Loucy (cell line): ENCODE measurements at regions not wholly inside any gene's neighbourhood (a gene's known extent, or its start where the extent isn't known, plus 50 kb on each side); places are given as distances from the start of the nearest gene placed in this dataset.
"Not testable (repeated sequence)": the region's sequence is repeated elsewhere in the genome, so short reads cannot be mapped to it uniquely, and the experiment has no call there.

Experiments used
- H2AFZ ChIP-seq: fragments of 200-600 bp; sonication (generic); 2 replicates; pipeline ENCODE4 v1.6.0; 2016; ENCODE audit warnings: antibody characterized with exemption, mild to moderate bottlenecking, low read length, moderate library complexity
- H3F3A ChIP-seq: fragments of 200-600 bp; 2 replicates; pipeline ENCODE4 v1.6.0; 2016; ENCODE audit warnings: antibody characterized with exemption, low read depth, mild to moderate bottlenecking
- H3K27me3 ChIP-seq: fragments of 200-600 bp; sonication (generic); 2 replicates; pipeline ENCODE4 v1.6.1; 2014; ENCODE audit warnings: low read length, mild to moderate bottlenecking; ENCODE audit not compliant: insufficient read depth, poor library complexity, severe bottlenecking
- H3K36me3 ChIP-seq: fragments of 200-600 bp; sonication (generic); 2 replicates; pipeline ENCODE4 v1.6.1; 2016; ENCODE audit warnings: low read length; ENCODE audit not compliant: insufficient read depth
- H3K4me1 ChIP-seq: fragments of 200-600 bp; sonication (generic); 2 replicates; pipeline ENCODE4 v1.5.1; 2014; ENCODE audit warnings: low read length, mild to moderate bottlenecking; ENCODE audit not compliant: insufficient read depth, poor library complexity, severe bottlenecking
- H3K4me2 ChIP-seq: fragments of 200-600 bp; sonication (generic); 2 replicates; pipeline ENCODE4 v1.6.0; 2014; ENCODE audit warnings: antibody characterized with exemption, low read length, low read depth, mild to moderate bottlenecking; ENCODE audit not compliant: poor library complexity, severe bottlenecking
- H3K4me3 ChIP-seq: fragments of 200-600 bp; sonication (generic); 2 replicates; pipeline ENCODE4 v1.5.1; 2014; ENCODE audit warnings: low read length, mild to moderate bottlenecking, mixed read lengths; ENCODE audit not compliant: poor library complexity, severe bottlenecking
- H3K79me2 ChIP-seq: fragments of 200-600 bp; sonication (generic); 2 replicates; pipeline ENCODE4 v1.6.1; 2014; ENCODE audit warnings: low read length; ENCODE audit not compliant: insufficient read depth
- H3K9ac ChIP-seq: fragments of 200-600 bp; sonication (generic); 2 replicates; pipeline ENCODE4 v1.6.0; 2014; ENCODE audit warnings: mild to moderate bottlenecking, low read depth, low read length, moderate library complexity; ENCODE audit not compliant: poor library complexity, severe bottlenecking
- H3K9me2 ChIP-seq: fragments of 200-600 bp; sonication (generic); replicated peaks from 2 replicates; pipeline ENCODE4 v1.6.1; 2016; ENCODE audit warnings: low read depth, low read length, mixed read lengths
- H3K9me3 ChIP-seq: fragments of 200-600 bp; sonication (generic); 2 replicates; pipeline ENCODE4 v1.6.1; 2014; ENCODE audit warnings: mild to moderate bottlenecking, antibody characterized with exemption, low read length, low read depth; ENCODE audit not compliant: insufficient read depth
- H4K20me1 ChIP-seq: fragments of 200-600 bp; sonication (generic); 2 replicates; pipeline ENCODE4 v1.6.0; 2014; ENCODE audit warnings: antibody characterized with exemption, low read length, mild to moderate bottlenecking; ENCODE audit not compliant: insufficient read depth, poor library complexity, severe bottlenecking
- EZH2phosphoT487 ChIP-seq: fragments of 200-600 bp; IDR thresholded peaks from 2 replicates; pipeline ENCODE4 v1.6.1; 2018; ENCODE audit warnings: antibody characterized with exemption, mild to moderate bottlenecking, moderate library complexity, borderline replicate concordance
- TF ChIP-seq, protein P1 (sequence below): fragments of 200-600 bp; sonication (generic); conservative IDR thresholded peaks from 2 replicates; pipeline ENCODE4 v1.5.1; 2014; ENCODE audit warnings: mild to moderate bottlenecking, antibody characterized with exemption, low read length

DNA sequence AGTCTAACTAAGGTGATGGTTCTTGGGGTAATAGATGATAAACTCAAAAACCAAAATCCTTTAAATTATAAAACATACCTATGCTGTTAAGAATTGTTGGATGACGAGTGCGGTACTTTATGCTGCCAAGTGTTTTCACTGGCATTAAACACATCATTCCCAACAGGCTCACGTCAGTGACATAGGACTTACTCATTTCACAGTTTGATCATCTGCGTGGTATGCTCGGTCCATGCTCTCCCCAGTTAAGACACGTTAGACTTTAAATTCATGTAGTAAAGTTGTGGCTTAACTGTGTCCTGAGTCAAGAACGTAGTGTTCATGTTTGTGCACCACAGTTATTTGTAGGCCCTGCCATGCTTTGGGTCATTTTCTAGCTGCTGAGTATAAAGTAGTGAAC is 125.6 kb upstream of the MYT1L start:
- TF ChIP-seq, protein P1, sequence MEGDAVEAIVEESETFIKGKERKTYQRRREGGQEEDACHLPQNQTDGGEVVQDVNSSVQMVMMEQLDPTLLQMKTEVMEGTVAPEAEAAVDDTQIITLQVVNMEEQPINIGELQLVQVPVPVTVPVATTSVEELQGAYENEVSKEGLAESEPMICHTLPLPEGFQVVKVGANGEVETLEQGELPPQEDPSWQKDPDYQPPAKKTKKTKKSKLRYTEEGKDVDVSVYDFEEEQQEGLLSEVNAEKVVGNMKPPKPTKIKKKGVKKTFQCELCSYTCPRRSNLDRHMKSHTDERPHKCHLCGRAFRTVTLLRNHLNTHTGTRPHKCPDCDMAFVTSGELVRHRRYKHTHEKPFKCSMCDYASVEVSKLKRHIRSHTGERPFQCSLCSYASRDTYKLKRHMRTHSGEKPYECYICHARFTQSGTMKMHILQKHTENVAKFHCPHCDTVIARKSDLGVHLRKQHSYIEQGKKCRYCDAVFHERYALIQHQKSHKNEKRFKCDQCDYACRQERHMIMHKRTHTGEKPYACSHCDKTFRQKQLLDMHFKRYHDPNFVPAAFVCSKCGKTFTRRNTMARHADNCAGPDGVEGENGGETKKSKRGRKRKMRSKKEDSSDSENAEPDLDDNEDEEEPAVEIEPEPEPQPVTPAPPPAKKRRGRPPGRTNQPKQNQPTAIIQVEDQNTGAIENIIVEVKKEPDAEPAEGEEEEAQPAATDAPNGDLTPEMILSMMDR = no peak
- Histone ChIP-seq H4K20me1 (no peaks in the 10 kb centered on the region), H3K79me2 (no peaks in the 10 kb centered on the region), H3K9ac (no peak overlapping the region), H3K9me3 (peaks cover 5% of the 10 kb centered on the region), H3K36me3 (no peaks in the 10 kb centered on the region), H3K4me3 (no peak overlapping the region), H3K4me2 (no peak overlapping the region), H3F3A (no peaks in the 10 kb centered on the region), H3K4me1 (no peaks in the 10 kb centered on the region), H2AFZ (no peak overlapping the region), H3K27me3 (no peaks in the 10 kb centered on the region), H3K9me2 (no peaks in the 10 kb centered on the region)

DNA sequence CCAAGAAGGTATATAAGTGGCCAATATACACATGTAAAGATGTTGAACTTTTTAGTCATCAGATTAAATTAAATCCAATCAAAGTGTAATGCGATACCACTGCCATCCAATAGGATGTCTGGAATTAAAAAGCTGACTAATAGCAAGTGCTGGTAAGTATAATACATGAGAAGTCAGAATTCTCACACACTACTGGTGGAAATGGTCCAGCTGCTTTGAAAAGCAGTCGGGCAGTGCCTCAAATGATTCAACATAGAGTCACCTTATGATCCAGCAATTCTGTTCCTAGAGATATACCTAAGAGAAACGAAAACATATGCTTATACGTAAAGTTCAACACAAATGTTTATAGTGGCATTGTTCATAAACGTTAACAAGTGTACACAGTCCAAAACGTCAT is 124.1 kb upstream of the MYT1L start:
- H3K9me3 ChIP-seq = peaks cover 5% of the 10 kb centered on the region
- no peaks in the 10 kb centered on the region for H3K79me2 ChIP-seq
- H3K27me3 ChIP-seq = no peaks in the 10 kb centered on the region
- no peak overlapping the region for H3K9ac ChIP-seq
- no peaks in the 10 kb centered on the region for H3K4me1 ChIP-seq
- no peak overlapping the region for H3K4me2 ChIP-seq
- no peak for TF ChIP-seq EZH2phosphoT487
- TF ChIP-seq, protein P1 = no peak
- no peaks in the 10 kb centered on the region for H3F3A ChIP-seq
- no peaks in the 10 kb centered on the region for H3K36me3 ChIP-seq
- H3K9me2 ChIP-seq = no peaks in the 10 kb centered on the region
- no peak overlapping the region for H2AFZ ChIP-seq
- H4K20me1 ChIP-seq = no peaks in the 10 kb centered on the region
- H3K4me3 ChIP-seq = no peak overlapping the region

DNA sequence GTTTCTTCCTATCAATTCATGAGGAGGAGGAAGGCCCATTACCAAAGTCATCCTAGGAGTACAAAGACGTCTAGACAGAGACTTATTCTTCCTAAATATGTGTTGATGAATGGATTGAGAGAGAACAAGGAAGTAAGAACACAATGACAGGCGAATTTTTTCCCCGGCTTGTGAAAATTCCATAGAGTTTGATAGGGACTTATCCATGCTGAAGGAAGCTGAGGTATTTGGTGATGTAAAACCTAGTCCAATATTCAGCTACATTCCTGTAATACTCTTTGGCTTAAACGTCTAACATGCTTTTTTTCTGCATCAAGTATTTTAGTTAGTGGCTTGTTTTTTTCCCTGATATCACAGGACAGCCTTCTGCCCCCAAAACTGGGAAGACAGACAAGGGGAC is 121.9 kb upstream of the MYT1L start:
- no peaks in the 10 kb centered on the region for H3F3A ChIP-seq
- no peak overlapping the region for H3K9ac ChIP-seq
- H3K79me2 ChIP-seq = no peaks in the 10 kb centered on the region
- no peaks in the 10 kb centered on the region for H3K9me2 ChIP-seq
- H4K20me1 ChIP-seq = no peaks in the 10 kb centered on the region
- H3K4me3 ChIP-seq = no peak overlapping the region
- TF ChIP-seq, protein P1 = no peak
- no peak for TF ChIP-seq EZH2phosphoT487
- H3K9me3 ChIP-seq = peaks cover 5% of the 10 kb centered on the region
- H2AFZ ChIP-seq = no peak overlapping the region
- no peaks in the 10 kb centered on the region for H3K36me3 ChIP-seq
- no peak overlapping the region for H3K4me2 ChIP-seq
- no peaks in the 10 kb centered on the region for H3K4me1 ChIP-seq
- no peaks in the 10 kb centered on the region for H3K27me3 ChIP-seq

DNA sequence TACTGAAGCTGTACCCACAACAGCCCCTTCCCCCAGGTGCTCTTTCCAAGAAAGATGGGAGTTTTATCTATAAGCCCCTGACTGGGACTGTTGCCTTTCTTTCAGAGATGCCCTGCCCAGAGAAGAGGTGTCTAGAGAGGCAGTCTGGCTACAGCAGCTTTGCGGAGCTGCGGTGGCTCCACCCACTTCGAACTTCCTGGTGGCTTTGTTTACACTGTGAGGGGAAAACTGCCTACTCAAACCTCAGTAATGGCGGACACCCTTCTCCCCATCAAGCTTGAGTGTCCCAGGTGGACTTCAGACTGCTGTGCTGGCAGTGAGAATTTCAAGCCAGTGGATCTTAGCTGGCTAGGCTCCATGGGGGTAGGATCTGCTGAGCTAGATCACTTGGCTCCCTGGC is 120.2 kb upstream of the MYT1L start:
- H3K4me1 ChIP-seq, H2AFZ ChIP-seq, H3F3A ChIP-seq, H3K4me2 ChIP-seq, H3K27me3 ChIP-seq, H3K79me2 ChIP-seq, H3K9me3 ChIP-seq, H3K36me3 ChIP-seq, H3K4me3 ChIP-seq, H4K20me1 ChIP-seq, H3K9me2 ChIP-seq, H3K9ac ChIP-seq: not testable (repeated sequence)
